Activated CD4-positive, alpha-beta T cell treated with anti-CD3 and anti-CD28 coated beads, Interleukin-2, amount 50 U/mL, for 16 hours (primary cell): ENCODE measurements at regions not wholly inside any gene's neighbourhood (a gene's known extent, or its start where the extent isn't known, plus 50 kb on each side); places are given as distances from the start of the nearest gene placed in this dataset.
"Not testable (repeated sequence)": the region's sequence is repeated elsewhere in the genome, so short reads cannot be mapped to it uniquely, and the experiment has no call there.

ENCODE experiments used
- DNase-seq: peaks from one replicate; pipeline ENCODE4 v3.0.0-alpha.2; 2020

GRCh38 chr6:8944548-8944947 is 509.2 kb upstream of the SLC35B3 start:
- DNase-seq = no peak

- DNase-seq = no peak
Observed at GRCh38 chr6:8943073-8943472, 507.7 kb upstream of the SLC35B3 start.

- no peak for DNase-seq
Observed at GRCh38 chr6:8941577-8941976, 506.2 kb upstream of the SLC35B3 start.

- no peak for DNase-seq
Observed at GRCh38 chr6:8940356-8940755, 505.0 kb upstream of the SLC35B3 start.

GRCh38 chr6:8939615-8940014 is 504.3 kb upstream of the SLC35B3 start:
- no peak for DNase-seq

GRCh38 chr6:8934318-8934717 is 499.0 kb upstream of the SLC35B3 start:
- DNase-seq = no peak

- DNase-seq = no peak
Observed at GRCh38 chr6:8930009-8930408, 494.7 kb upstream of the SLC35B3 start.

GRCh38 chr6:8920244-8920643 is 484.9 kb upstream of the SLC35B3 start:
- not testable (repeated sequence) for DNase-seq

GRCh38 chr6:8918196-8918595 is 482.9 kb upstream of the SLC35B3 start:
- DNase-seq = no peak

GRCh38 chr6:8914700-8915099 is 479.4 kb upstream of the SLC35B3 start:
- DNase-seq = no peak

- no peak for DNase-seq
Observed at GRCh38 chr6:8908638-8909037, 473.3 kb upstream of the SLC35B3 start.

- no peak for DNase-seq
Observed at GRCh38 chr6:8906699-8907098, 471.4 kb upstream of the SLC35B3 start.

GRCh38 chr6:8905757-8906156 is 470.4 kb upstream of the SLC35B3 start:
- no peak for DNase-seq

GRCh38 chr6:8904754-8905153 is 469.4 kb upstream of the SLC35B3 start:
- peak; percentile 8 for DNase-seq

GRCh38 chr6:8900056-8900455 is 464.7 kb upstream of the SLC35B3 start:
- DNase-seq = no peak

- DNase-seq = no peak
Observed at GRCh38 chr6:8889514-8889913, 454.2 kb upstream of the SLC35B3 start.

- no peak for DNase-seq
Observed at GRCh38 chr6:8888468-8888867, 453.1 kb upstream of the SLC35B3 start.

- no peak for DNase-seq
Observed at GRCh38 chr6:8881663-8882062, 446.3 kb upstream of the SLC35B3 start.

GRCh38 chr6:8879334-8879733 is 444.0 kb upstream of the SLC35B3 start:
- DNase-seq = no peak

- DNase-seq = no peak
Observed at GRCh38 chr6:8875986-8876385, 440.6 kb upstream of the SLC35B3 start.

GRCh38 chr6:8872589-8872988 is 437.2 kb upstream of the SLC35B3 start:
- no peak for DNase-seq

GRCh38 chr6:8865451-8865850 is 430.1 kb upstream of the SLC35B3 start:
- no peak for DNase-seq

- no peak for DNase-seq
Observed at GRCh38 chr6:8860671-8861070, 425.3 kb upstream of the SLC35B3 start.

- DNase-seq = no peak
Observed at GRCh38 chr6:8859501-8859900, 424.2 kb upstream of the SLC35B3 start.

GRCh38 chr6:8858854-8859331 is 423.5 kb upstream of the SLC35B3 start:
- no peak for DNase-seq

GRCh38 chr6:8857160-8857559 is 421.8 kb upstream of the SLC35B3 start:
- DNase-seq = no peak
